GM19452 (cell line): ENCODE measurements at regions not wholly inside any gene's neighbourhood (a gene's known extent, or its start where the extent isn't known, plus 50 kb on each side); places are given as distances from the start of the nearest gene placed in this dataset.

Source experiments
- ATAC-seq: cut with Tn5 transposase; IDR thresholded peaks from one replicate; pipeline ENCODE4 v1.9.1; 2021; ENCODE audit not compliant: unreplicated experiment

DNA sequence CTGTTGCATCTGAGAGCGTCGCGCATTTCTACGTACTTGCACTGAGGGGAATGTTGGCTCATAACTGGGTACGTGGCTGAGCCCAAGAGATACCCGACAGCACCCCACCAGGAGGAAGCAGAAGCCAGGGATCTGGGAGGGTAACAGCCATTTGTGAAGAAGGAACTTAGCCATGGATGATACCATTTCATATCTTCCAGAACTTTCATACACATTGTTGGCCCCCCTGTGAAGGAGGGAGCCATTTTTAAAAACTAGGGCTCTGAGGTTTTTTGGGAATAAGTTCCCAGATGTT, 101.4 kb upstream of the SLC44A1 start:
- ATAC-seq = no peak

DNA sequence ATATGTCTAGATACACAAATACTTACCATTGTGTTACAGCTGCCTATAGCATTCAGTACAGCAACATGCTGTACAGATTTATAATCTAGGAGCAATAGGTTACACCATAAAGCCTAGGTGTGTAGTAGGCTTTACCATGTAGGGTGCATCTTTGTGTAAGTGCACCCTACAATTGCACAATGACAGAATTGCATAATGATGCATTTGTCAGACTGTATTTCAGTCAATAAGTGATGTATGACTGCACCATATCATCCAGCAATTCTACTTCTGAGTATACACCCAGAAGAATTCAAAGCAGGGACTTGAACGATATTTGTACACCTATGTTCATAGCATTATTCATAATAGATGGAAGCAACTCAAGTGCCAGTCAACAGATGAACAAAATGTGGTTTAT, 100.4 kb upstream of the SLC44A1 start:
- ATAC-seq = no peak

DNA sequence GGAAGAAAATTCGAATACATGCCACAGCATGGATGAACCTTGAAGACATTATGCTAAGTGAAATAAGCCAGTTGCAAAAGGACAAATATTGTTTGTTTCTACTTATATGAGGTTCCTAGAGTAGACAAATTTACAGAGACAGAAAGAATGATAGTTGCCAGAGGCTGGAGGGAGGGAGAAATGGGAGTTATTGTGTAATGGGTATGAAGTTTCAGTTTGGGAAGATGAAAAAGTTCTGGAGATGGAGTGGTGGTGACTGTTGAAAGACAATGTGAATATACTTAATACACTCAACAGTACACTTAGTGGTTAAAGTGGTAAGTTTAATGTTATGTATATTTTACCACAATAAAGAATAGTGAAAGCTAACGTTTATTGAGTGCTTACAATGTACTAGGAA, 99.6 kb upstream of the SLC44A1 start:
- ATAC-seq = no peak

DNA sequence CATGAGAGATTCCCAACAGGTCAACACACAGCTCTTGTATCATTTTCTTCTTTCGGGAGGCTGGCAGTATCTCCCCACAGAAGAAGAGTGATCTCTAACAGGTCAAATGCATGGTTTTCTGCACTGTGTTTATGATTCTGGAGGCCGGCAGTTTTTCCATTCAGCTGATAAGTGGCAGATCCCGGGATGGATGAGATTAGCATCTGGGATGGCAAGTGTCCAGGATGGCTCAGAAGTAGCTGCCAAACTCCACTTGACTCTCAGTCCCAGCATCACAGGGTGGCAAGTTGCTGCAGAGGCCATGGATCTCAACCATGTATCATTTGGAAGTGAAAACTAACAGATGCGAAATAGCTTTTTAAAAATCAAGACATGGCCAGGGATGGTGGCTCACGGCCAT, 97.8 kb upstream of the SLC44A1 start:
- ATAC-seq = no peak

DNA sequence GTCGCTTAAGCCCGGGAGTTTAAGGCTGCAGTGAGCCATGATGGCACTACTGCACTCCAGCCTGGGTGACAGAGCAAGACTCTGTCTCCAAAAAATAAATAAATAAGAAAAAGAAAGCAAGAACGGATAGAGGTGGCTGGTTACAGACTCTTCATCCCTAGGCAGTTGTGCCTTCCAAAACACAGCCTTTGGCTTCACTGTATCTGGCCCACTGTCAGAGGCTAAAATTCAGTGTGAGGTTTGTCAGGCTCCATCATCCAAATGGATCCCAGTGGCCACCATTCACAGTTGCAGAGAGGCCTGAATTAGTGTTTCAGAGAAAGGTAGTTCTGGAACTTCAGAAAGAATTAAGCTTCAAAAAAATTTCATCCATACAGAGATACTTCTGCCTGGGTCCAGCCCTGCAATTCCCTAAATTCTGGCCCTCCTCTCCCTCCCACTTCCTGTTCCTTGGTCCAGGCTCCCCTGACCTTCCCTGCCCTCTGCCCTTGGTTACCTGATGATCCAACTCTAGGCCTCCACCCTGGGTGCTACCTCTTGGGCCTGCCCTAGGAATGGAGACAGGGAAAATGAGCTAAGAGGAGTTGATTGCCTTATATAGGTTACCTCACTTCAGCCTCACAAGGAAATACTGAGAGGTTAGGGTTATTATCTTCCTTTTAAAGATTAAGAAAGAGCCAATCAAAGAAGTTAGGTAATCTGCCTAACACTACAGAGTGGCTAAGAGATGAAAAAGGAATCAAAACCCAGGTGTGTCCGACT, 97.2 kb upstream of the SLC44A1 start:
- no peak for ATAC-seq

DNA sequence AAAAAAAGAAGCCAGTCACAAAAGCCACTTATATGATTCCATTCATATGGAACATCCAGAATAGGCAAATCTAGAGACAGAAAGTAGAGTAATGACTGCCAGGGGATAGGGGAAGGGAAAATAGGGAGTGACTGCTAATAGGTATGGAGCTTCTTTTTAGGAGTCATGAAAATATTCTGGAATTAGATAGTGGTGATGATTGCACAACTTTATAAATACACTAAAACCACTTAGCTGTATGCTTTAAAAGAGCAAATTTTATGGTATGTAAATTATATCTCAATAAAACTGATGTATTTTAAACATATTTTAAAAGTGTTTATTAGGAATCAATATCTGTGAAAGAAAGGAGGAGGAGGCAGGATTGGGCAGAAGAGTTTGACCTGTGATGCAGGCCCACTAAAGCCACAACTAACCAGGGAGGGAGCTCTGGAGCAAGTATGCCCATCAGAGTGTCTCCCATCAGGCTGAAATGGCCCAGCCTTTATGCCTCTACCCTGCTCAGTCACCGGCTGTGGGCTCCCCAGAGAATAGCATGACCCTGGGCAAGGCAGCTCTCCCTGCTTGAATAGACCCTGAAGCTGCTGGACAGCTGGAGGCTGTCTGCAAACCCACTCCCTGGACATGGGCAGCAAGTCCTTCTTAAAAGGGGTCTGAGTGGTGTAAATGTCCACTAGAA, 96.0 kb upstream of the SLC44A1 start:
- no peak for ATAC-seq

DNA sequence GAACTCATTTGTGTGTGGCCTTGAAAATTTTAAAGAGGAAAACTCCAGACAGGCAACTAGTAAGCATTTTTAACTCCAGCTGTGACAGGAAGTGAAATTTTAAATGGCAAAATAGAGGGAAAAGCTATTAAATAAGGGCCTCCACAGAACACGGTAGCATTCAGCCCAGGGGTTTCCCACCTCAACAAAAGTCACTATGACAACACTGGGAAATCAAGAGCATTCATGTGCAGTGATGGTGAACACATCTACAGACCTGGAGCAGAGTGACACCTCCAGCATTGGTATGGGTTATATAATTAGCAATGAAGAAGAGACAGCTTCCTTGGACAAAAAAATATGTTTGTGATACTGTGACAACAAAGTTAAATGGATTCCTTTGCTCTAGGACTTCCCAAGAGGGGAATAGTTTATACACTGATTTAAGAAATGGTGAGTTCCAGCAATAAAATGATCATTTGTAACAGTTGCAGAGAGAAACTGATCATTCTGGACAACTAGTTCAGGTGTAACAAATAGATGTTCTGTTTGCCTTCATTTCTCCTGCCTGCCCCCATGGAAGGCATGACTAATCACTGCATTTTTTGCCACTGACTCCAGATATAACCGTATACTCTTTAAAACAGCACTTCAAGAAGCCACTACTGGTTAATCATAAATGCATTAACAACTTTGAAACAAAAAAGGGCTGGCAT, 93.3 kb upstream of the SLC44A1 start:
- ATAC-seq = no peak

DNA sequence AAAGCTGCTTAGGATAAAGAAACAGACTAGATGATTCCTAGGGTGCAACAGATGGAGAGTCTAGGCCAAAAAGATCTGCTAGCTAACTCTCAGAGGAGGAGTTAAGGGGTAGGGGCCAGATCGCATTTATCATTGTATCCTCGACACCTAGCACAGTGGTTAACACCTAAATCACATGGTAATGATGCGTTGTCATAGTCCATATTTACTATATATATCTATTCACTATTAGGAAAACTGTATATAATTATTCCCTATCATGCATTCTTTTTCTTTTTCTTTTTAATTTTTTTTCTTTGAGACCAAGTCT, 92.8 kb upstream of the SLC44A1 start:
- ATAC-seq = no peak

DNA sequence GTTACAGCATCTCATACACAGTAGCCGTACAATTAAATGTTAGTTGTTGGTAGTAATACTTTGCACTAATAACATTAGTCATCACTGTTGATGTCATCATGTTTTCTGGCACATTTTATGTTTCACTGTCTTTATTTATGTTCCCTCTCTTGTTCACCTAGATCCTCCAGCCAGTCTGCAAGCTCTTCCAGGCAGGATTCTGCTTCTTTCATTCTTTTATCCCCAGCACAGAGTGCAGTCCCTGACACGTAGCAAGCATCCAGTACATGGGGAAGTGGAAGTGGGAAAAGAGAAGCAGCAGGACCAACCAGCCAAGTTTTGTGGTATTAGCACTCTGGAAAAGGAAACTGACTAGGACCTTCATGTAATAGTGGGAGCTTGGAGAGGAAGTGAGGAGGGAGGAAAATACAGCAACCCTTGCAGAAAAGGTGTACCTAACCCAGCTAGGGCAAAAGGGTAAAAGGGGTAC, 89.7 kb upstream of the SLC44A1 start:
- no peak for ATAC-seq

DNA sequence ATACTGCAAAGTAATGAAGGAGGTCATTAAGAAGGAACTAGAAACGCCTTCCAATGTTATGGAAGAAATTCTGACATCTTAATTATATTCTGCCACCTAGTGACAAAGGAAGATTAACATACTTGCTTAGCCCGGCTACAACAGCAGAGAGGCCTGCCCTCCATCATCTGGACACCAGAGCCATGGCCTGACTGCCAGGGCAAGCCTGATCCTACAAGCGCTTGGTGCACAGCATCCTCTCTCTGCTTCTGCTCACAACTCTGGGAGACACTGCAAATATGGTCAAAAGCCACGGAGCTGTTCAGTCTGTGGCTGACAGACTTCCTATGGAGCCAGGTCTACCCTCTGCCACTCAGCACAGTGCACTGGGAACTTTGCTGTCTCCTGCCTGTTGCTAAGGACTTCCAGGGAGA, 87.3 kb upstream of the SLC44A1 start:
- ATAC-seq = no peak

DNA sequence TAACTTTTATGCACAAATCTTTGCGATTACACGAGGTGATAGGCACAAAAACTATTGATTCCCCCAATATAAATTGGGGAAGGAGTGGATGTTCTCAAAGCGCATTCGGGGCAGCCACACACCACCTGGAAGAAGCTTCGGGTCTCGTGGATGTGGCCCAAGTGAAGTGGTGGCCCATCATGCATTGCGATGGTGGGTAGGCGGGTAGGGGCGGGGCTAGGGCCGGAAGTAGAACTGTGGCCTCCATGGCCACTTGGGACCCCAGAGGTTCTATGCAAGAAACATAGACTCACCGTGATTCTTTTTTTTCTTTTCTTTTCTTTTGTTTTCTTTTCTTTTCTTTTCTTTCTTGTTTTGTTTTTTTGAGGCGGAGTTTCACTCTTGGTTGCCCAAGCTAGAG, 86.4 kb upstream of the SLC44A1 start:
- no peak for ATAC-seq

DNA sequence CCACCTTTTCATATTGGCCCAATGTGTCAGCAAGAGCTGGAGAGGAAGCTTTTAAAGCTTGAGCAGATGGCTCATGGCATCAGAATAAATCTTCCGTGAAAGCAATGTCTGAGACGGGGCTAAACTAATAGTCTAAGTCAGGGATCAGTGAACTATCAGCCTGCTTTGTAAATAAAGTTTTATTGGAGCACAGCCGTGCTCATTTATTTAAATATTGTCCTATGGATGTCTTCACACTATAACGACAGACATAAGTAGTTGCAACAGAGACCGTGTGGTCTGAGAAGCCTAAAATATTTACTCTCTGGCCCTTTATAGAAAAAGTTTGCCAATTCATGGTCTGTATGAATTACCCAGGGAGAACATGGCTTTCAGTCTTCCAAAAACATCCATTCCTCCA, 85.6 kb upstream of the SLC44A1 start:
- no peak for ATAC-seq

DNA sequence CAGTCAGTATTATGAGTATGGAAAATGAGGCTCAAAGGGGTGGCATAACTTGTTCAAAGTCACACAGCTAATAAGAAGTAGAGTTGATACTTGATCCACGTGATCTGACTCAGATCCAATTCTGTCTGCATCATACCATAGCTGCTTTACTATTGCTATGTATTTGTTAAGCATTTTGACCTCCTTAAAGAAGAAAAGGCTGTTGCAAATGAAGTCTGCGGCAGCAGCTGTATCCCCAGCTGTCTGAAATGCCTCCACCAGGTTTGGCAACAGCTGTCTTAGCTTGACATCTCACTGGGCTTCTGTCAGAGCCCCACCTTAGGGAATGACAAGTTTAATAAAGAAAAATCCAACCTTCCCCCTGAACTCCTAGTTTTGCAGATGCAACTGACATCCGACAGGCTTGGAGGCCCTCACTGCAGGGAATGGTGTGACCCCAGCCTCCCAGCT, 75.6 kb upstream of the SLC44A1 start:
- ATAC-seq = no peak

DNA sequence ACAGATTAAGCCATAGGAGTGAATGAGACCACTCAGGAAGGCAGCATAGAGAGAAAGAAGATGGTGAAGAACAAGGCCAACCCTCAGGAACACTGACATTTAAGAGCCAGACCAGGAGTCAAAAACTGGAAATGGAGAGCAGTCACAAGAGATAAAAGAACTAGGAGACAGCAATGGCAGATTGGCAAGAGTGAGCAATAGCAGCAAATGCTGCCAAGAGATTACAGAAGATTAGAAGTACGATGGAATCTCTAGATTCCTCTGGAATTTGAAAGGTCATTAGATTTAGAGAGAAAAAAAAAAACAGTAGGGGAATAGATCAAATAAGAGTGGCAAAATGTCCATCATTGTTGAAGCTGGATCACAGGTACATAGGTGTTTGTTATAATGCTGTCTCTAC, 73.4 kb upstream of the SLC44A1 start:
- ATAC-seq = no peak

DNA sequence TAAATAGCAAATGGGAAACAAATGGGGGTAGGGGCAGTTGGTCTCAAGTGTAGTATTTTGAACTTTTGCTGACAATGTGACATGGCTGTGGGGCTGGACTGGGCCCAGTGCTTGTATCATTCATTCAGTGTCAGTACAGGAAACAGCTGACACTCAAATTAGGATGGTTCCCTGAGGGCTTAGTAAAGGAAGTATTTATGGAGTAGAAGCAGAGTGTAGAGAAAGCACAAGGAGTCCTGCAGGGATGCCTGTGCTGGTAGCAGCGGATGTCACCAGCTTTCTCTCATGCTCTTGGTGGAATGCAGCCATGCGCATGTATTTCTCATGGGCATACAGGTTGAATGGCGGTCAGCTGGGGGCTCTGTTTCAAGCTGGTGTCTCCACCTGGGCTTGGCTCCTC, 72.9 kb upstream of the SLC44A1 start:
- ATAC-seq = no peak

DNA sequence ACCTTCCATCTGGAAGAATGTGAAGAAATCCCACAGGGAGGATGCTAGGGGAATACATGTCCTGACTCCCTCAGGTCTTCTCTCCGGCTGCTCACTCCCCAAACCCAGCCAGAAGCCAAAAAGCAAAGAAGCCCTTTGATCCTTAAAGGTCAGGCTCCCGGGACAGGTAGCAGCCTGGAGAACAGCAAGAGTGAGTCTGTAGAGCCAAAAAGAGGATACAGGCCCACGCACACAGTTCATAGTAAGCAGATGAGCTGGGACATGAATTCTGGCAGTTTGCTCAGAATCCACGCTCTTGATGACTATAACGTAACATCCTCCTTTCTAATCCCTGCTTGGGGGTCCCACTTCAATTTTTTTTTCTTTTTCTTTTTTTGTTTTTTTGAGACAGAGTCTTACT, 72.0 kb upstream of the SLC44A1 start:
- no peak for ATAC-seq

DNA sequence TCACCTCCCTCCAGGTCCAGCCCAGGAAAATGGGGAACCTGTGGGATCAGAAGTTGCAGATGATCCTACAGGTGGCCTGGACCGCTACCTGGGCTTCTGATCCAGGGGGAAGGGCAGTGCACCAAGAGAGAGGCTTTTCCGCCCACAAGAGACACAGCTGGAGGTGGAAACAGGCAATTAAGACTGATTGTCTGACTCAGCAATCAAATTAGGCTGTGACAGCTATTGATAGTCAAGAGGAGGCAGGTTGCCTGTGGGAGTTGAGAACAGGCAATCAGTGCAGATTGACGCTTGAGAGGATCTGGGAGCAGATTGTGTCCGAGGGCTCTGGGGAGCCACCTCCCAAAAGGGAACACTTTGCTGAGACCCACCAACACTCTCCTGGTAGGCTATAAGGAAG, 71.1 kb upstream of the SLC44A1 start:
- no peak for ATAC-seq

DNA sequence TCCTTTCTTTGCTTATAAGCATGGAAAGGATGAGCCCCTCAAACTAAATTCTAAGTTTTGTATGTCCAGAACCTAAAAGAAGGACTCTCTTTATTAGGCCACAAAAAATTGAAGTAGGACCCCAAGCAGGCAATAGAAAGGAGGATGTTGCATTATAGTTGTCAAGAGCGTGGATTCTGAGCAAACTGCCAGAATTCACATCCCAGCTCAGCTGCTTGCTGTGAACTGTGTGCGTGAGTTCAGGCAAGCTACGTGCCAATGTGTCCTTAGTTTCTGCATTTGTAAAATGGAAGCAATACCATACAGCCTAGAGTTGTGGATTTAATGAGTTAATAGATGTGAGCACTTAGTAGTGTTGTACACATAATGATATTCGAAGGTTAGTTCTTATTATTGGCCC, 70.6 kb upstream of the SLC44A1 start:
- no peak for ATAC-seq

DNA sequence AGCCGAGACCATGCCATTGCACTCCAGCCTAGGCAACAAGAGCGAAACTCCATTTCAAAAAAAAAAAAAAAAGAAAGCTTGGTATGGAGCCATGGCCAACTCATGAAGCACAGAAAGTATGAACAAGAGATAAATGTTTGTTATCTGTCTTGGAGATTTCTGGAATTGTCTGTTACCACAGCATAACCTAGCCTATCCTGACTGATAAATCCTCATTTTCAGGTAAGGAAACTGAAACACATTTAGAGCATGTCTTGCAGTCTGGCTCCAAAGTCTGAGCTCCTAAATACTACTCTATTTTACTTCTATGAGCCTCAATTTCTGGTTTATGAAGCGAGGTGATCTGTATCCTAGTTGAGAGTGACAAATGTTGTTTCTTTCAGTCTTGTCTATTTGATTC, 68.3 kb upstream of the SLC44A1 start:
- no peak for ATAC-seq

DNA sequence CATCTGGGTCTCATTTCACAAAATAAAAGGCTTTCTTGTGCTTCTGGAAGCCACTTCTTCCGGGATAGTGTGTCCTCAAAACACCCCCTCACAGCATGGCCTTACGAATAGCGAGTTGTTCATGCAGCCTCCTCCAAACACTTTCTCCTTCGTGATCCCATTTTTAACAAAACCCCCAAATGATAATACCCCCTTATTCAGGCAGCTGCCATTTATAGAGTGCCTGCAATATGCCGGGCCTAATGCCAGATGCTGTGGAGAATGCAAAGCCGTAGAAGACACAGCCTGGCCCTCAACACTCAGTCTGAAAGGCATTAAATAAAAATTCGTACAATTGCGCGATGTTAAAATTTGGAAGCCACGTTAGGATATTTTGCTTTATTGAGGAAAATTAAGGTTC, 66.4 kb upstream of the SLC44A1 start:
- ATAC-seq = no peak

DNA sequence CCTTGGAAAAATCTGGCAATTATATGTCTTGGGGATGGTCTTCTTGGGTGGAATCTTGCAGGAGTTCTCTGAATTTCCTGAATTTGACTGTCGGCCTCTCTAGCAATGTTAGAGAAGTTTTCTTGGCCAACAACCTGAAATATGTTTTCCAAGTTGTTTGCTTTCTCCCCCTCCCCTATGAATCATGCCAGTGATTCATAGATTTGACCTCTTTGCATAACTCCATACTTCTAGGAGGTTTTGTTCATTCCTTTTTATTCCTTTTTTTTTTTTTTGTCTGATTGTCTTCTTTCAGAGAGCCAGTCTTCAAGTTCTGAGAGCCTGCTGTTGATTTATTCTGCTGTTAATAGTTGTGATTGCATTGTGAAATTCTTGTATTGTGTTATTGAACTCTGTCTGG, 56.7 kb upstream of the SLC44A1 start:
- no peak for ATAC-seq

DNA sequence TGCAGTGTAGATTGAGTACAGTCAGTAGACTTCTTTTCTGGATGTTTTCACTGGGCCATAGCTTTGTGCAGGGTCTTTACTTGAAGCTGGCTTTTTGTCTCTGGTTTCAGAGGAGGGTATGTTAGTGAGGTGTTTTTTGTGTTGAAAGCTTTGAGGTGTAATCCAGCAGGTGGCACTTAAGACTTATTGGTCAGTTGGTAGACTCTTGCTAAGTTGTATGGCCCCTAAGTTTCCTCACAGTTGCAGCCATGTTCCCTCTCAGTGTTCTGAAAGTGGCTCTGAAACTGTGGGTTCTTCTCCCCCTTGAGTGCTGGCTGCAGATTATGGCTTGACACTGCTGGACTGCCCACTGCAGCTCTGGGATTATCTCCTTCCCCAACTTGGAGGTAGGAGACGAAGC, 55.7 kb upstream of the SLC44A1 start:
- ATAC-seq = no peak
